Osteoblast (primary cell): ENCODE measurements at regions not wholly inside any gene's neighbourhood (a gene's known extent, or its start where the extent isn't known, plus 50 kb on each side); places are given as distances from the start of the nearest gene placed in this dataset.

ENCODE experiments used
- DNase-seq: peaks from one replicate; pipeline ENCODE4 v3.0.0; 2011; ENCODE audit warnings: low spot score, mixed read lengths; ENCODE audit not compliant: insufficient read length; ENCODE audit errors: missing footprints
- H2AFZ ChIP-seq: 2 replicates; pipeline ENCODE4 v1.6.0; 2011; ENCODE audit warnings: mild to moderate bottlenecking, low read length
- H3K27ac ChIP-seq: 2 replicates; pipeline ENCODE4 v1.5.1; 2011; ENCODE audit warnings: mild to moderate bottlenecking, low read depth, low read length, moderate library complexity
- H3K27me3 ChIP-seq: 2 replicates; pipeline ENCODE4 v1.6.0; 2012; ENCODE audit warnings: mild to moderate bottlenecking, control low read depth, inconsistent platforms, low read length, moderate library complexity; ENCODE audit not compliant: insufficient read depth
- H3K36me3 ChIP-seq: 2 replicates; pipeline ENCODE4 v1.5.1; 2011; ENCODE audit warnings: mild to moderate bottlenecking, low read length, control low read depth, moderate library complexity; ENCODE audit not compliant: insufficient read depth
- H3K4me1 ChIP-seq: 2 replicates; pipeline ENCODE4 v1.5.1; 2011; ENCODE audit warnings: mild to moderate bottlenecking, low read length, control low read depth, moderate library complexity; ENCODE audit not compliant: insufficient read depth
- H3K4me2 ChIP-seq: 2 replicates; pipeline ENCODE4 v1.6.0; 2011; ENCODE audit warnings: mild to moderate bottlenecking, low read length; ENCODE audit not compliant: insufficient read depth
- H3K4me3 ChIP-seq: fragments of 200-600 bp; sonication (generic); 3 replicates; pipeline ENCODE4 v1.5.1; 2012; ENCODE audit warnings: mild to moderate bottlenecking, low read length, inconsistent platforms; ENCODE audit not compliant: insufficient read depth
- H3K79me2 ChIP-seq: 2 replicates; pipeline ENCODE4 v1.6.0; 2012; ENCODE audit warnings: mild to moderate bottlenecking, low read length, control low read depth, inconsistent platforms; ENCODE audit not compliant: insufficient read depth
- H3K9me3 ChIP-seq: 2 replicates; pipeline ENCODE4 v1.5.1; 2011; ENCODE audit warnings: low read depth, low read length, control low read depth
- H4K20me1 ChIP-seq: 2 replicates; pipeline ENCODE4 v1.6.0; 2012; ENCODE audit warnings: mild to moderate bottlenecking, low read length, control low read depth; ENCODE audit not compliant: insufficient read depth
- TF ChIP-seq, protein P1 (sequence below): IDR thresholded peaks from 2 replicates; pipeline ENCODE4 v1.5.1; 2011; ENCODE audit warnings: mild to moderate bottlenecking, low read depth, low read length, moderate library complexity; ENCODE audit errors: extremely low read depth

DNA sequence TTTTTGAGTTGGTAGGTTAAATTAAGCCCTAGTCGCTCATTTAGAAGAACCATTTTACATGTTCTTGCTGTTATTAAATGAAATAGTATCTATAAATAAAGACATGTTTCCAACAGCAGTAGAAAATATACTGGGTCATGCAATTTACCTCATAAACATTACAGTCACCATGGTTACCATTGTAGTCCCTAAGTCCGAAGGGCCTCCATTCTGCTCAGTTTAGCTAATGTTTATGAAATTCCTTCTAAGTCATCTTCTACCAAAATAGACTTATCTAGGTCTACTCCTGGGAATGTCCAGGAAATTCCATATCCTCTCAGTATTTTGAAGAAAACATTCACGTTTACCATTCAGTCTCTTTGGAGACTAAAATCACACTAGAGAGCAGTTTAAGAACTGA, 292.5 kb upstream of the DCAF8L1 start:
- TF ChIP-seq, protein P1, sequence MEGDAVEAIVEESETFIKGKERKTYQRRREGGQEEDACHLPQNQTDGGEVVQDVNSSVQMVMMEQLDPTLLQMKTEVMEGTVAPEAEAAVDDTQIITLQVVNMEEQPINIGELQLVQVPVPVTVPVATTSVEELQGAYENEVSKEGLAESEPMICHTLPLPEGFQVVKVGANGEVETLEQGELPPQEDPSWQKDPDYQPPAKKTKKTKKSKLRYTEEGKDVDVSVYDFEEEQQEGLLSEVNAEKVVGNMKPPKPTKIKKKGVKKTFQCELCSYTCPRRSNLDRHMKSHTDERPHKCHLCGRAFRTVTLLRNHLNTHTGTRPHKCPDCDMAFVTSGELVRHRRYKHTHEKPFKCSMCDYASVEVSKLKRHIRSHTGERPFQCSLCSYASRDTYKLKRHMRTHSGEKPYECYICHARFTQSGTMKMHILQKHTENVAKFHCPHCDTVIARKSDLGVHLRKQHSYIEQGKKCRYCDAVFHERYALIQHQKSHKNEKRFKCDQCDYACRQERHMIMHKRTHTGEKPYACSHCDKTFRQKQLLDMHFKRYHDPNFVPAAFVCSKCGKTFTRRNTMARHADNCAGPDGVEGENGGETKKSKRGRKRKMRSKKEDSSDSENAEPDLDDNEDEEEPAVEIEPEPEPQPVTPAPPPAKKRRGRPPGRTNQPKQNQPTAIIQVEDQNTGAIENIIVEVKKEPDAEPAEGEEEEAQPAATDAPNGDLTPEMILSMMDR, result no peak
- no peak overlapping the region for H3K4me3 ChIP-seq

DNA sequence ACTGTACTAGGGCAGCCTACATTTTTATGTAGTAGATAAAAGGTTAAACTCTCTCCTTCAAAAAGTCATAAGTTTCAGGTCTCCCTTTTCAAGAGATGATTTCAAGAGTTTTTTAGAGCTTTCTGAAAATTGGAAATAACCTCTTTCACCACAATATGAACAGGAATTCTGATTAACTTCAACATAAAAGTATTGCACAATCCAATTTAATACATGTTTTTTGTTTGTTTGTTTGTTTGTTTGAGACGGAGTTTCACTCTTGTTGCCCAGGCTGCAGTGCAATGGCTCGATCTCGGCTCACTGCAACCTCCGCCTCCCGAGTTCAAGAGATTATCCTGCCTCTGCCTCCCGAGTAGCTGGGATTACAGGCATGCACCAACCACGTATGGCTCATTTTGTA, 265.4 kb upstream of the DCAF8L1 start:
- no peak overlapping the region for H2AFZ ChIP-seq
- no peaks in the 10 kb centered on the region for H3K27me3 ChIP-seq
- TF ChIP-seq, protein P1, result no peak
- DNase-seq, result no peak
- H3K4me3 ChIP-seq, result no peak overlapping the region
- H3K36me3 ChIP-seq, result no peaks in the 10 kb centered on the region
- no peak overlapping the region for H3K4me2 ChIP-seq
- H3K79me2 ChIP-seq, result no peaks in the 10 kb centered on the region
- H3K27ac ChIP-seq, result no peak overlapping the region
- no peaks in the 10 kb centered on the region for H4K20me1 ChIP-seq
- H3K9me3 ChIP-seq, result no peaks in the 10 kb centered on the region
- no peaks in the 10 kb centered on the region for H3K4me1 ChIP-seq

More for the DNA sequence above, 292.5 kb upstream of the DCAF8L1 start:
- DNase-seq, result no peak
- H3K9me3 ChIP-seq, result peaks cover 6% of the 10 kb centered on the region
- no peaks in the 10 kb centered on the region for H3K79me2 ChIP-seq
- no peaks in the 10 kb centered on the region for H4K20me1 ChIP-seq
- no peaks in the 10 kb centered on the region for H3K36me3 ChIP-seq
- H3K27ac ChIP-seq, result no peak overlapping the region
- no peaks in the 10 kb centered on the region for H3K4me1 ChIP-seq
- no peak overlapping the region for H3K4me2 ChIP-seq
- H3K27me3 ChIP-seq, result no peaks in the 10 kb centered on the region
- no peak overlapping the region for H2AFZ ChIP-seq

DNA sequence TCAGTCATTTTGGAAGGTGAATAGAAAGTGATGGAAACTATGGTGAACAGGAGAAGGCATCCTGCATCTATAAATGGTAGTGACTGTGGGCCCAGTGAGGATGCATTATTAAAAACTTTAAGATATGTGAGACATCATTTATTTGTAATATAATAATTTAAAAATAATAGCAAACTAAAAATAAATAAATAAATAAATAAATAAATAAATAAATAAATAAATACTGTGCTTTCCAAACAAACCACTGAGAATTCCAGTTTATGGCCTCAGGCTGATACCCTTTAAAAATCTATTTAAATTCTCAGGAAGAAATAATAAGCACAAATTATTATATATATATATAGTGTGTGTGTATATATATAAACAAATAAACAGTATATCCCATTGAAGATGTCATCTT, 248.0 kb upstream of the DCAF8L1 start:
- H4K20me1 ChIP-seq, result no peaks in the 10 kb centered on the region
- no peaks in the 10 kb centered on the region for H3K79me2 ChIP-seq
- no peak overlapping the region for H2AFZ ChIP-seq
- H3K4me2 ChIP-seq, result no peak overlapping the region
- no peaks in the 10 kb centered on the region for H3K36me3 ChIP-seq
- TF ChIP-seq, protein P1, result no peak
- no peak overlapping the region for H3K27ac ChIP-seq
- no peaks in the 10 kb centered on the region for H3K4me1 ChIP-seq
- H3K27me3 ChIP-seq, result no peaks in the 10 kb centered on the region
- H3K4me3 ChIP-seq, result no peak overlapping the region
- H3K9me3 ChIP-seq, result no peaks in the 10 kb centered on the region
- no peak for DNase-seq

DNA sequence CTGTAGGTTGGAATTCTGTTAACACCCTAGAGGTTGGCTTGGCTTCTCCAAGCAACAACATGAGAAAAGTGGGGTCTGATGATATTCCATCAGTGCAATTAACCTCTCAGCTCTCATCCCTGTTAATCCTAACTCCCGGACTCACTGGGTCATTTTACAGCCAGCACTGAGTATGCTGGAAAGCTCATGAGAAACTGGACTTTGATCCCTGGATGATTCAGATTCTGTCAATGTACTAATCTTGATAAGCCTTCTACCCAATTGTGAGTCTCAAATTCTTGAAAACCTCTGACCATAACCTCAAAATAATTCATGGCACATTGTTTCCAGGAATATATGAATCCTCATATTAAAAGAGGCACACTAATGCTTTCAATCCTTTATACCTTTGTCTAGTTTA, 244.3 kb upstream of the DCAF8L1 start:
- Histone ChIP-seq H3K4me1 (no peaks in the 10 kb centered on the region), H3K79me2 (no peaks in the 10 kb centered on the region), H4K20me1 (no peaks in the 10 kb centered on the region), H3K4me3 (no peak overlapping the region), H3K4me2 (no peak overlapping the region), H3K9me3 (no peaks in the 10 kb centered on the region), H3K27me3 (no peaks in the 10 kb centered on the region), H3K27ac (no peak overlapping the region), H2AFZ (no peak overlapping the region), H3K36me3 (no peaks in the 10 kb centered on the region)
- no peak for DNase-seq
- TF ChIP-seq, protein P1, result no peak
